K562 (cell line): ENCODE measurements at regions not wholly inside any gene's neighbourhood (a gene's known extent, or its start where the extent isn't known, plus 50 kb on each side); places are given as distances from the start of the nearest gene placed in this dataset.

ENCODE experiments used
- ATAC-seq: fragments of 200-7000 bp; cut with Tn5 transposase; 3 replicates; pipeline ENCODE4 v1.9.1; 2020; ENCODE audit warnings: moderate library complexity
- BruUV-seq: library from RNA; stranded (reverse); fragments of 400-500 nt; replicated peaks from 2 replicates; lab custom pipeline; 2021; lab: Mats Ljungman, UMichigan
- CTCF ChIA-PET: fragments of 300-600 bp; formaldehyde crosslinking; extraction: SDS; loops from one replicate; lab custom pipeline; 2021; ENCODE audit warnings: low intra/inter-chr PET ratio; lab: Yijun Ruan, JAX
- POLR2A ChIA-PET: fragments of 300-600, 350-650 bp; sonication (Branson Sonifier 250); formaldehyde crosslinking; extraction: SDS; loops from one replicate; lab custom pipeline; 2021; ENCODE audit warnings: antibody characterized with exemption, inconsistent platforms; lab: Yijun Ruan, JAX
- DNase-seq, 4 experiments: peaks; one replicate each; pipeline versions ENCODE4 v3.0.0 to v3.0.0-alpha.2; 2011 to 2018; ENCODE audit warnings: low spot score in 3 of 4, mixed read lengths in 3 of 4; ENCODE audit errors: extremely low read depth in 1 of 4
- FAIRE-seq: peaks from 2 replicates; lab custom pipeline; 2011; peaks lifted over from hg19 to GRCh38; lab: Jason Lieb, UNC
- H2AFZ ChIP-seq: 2 replicates; pipeline ENCODE4 v1.6.0; 2011; ENCODE audit warnings: low read depth, low read length, control low read depth, inconsistent platforms
- H3K27ac ChIP-seq: fragments of 200-600 bp; 3 replicates; pipeline ENCODE4 v1.8.0; 2011; ENCODE audit warnings: low read depth, mild to moderate bottlenecking, control low read depth, inconsistent platforms, low read length, moderate library complexity, mixed read lengths; ENCODE audit errors: extremely low read depth
- H3K27me3 ChIP-seq, 2 experiments: fragments of 300-600 bp in 1 of 2; 2 replicates in 1 of 2; 3 replicates in 1 of 2; pipeline versions ENCODE4 v1.6.0 to v1.8.0; 2011; ENCODE audit warnings: inconsistent platforms in 2 of 2, low read length in 2 of 2, mild to moderate bottlenecking in 1 of 2, mixed read lengths in 1 of 2, moderate library complexity in 1 of 2; ENCODE audit not compliant: control insufficient read depth in 2 of 2, insufficient read depth in 2 of 2
- H3K36me3 ChIP-seq: fragments of 300-600 bp; 3 replicates; pipeline ENCODE4 v1.8.0; 2011; ENCODE audit warnings: mild to moderate bottlenecking, low read length, inconsistent platforms; ENCODE audit not compliant: control insufficient read depth, insufficient read depth
- H3K4me1 ChIP-seq, 2 experiments: fragments of 200-600 bp in 1 of 2; replicated peaks in 1 of 2; 2 replicates in 1 of 2; 3 replicates in 1 of 2; pipeline versions ENCODE4 v1.5.1 to v1.8.0; 2011; ENCODE audit warnings: inconsistent platforms in 2 of 2, low read length in 2 of 2, mild to moderate bottlenecking in 1 of 2, mixed read lengths in 1 of 2, moderate library complexity in 1 of 2; ENCODE audit not compliant: control insufficient read depth in 2 of 2, insufficient read depth in 2 of 2
- H3K4me2 ChIP-seq: 2 replicates; pipeline ENCODE4 v1.6.1; 2011; ENCODE audit warnings: low read length, control low read depth, inconsistent platforms, mixed read lengths; ENCODE audit not compliant: insufficient read depth
- H3K4me3 ChIP-seq: fragments of 200-600 bp; sonication (generic), shearing (Covaris generic); 2 replicates; pipeline ENCODE4 v1.5.1; 2016; ENCODE audit warnings: control low read depth, inconsistent platforms
- H3K79me2 ChIP-seq: fragments of 200-600 bp; 3 replicates; pipeline ENCODE4 v1.8.0; 2011; ENCODE audit warnings: low read length, inconsistent platforms; ENCODE audit not compliant: control insufficient read depth, insufficient read depth
- H3K9ac ChIP-seq, 2 experiments: 2 replicates each; pipeline versions ENCODE4 v1.6.0 to v1.6.1; 2011; ENCODE audit warnings: low read depth in 2 of 2, low read length in 2 of 2, control low read depth in 1 of 2, inconsistent platforms in 1 of 2, mild to moderate bottlenecking in 1 of 2, mixed read lengths in 1 of 2; ENCODE audit not compliant: insufficient read depth in 1 of 2
- H3K9me1 ChIP-seq: one replicate; pipeline ENCODE4 v1.6.0; 2011; ENCODE audit warnings: inconsistent platforms, mild to moderate bottlenecking, low read length, moderate library complexity; ENCODE audit not compliant: control insufficient read depth, insufficient read depth
- H3K9me3 ChIP-seq: replicated peaks from 2 replicates; pipeline ENCODE4 v1.5.1; 2011; ENCODE audit warnings: low read depth, low read length, inconsistent platforms; ENCODE audit not compliant: control insufficient read depth, insufficient read depth
- H4K20me1 ChIP-seq: replicated peaks from 2 replicates; pipeline ENCODE4 v1.6.1; 2011; ENCODE audit warnings: low read length, inconsistent platforms, mixed read lengths; ENCODE audit not compliant: control insufficient read depth, insufficient read depth
- CREB1 ChIP-seq, 2 experiments: sonication (generic) in 1 of 2; formaldehyde crosslinking in 1 of 2; IDR thresholded peaks; 2 replicates each; pipeline versions ENCODE4 v1.6.1 to v1.8.0; 2012 to 2022; ENCODE audit warnings: inconsistent platforms in 1 of 2, mild to moderate bottlenecking in 1 of 2, missing genetic modification reagents in 1 of 2, moderate library complexity in 1 of 2
- ELF2 ChIP-seq: fragments of 250-450 bp; sonication (Bioruptor Pico); IDR thresholded peaks from 2 replicates; pipeline ENCODE4 v1.5.0; 2021; ENCODE audit warnings: mild to moderate bottlenecking
- ESRRA ChIP-seq: fragments of 450-650 bp; IDR thresholded peaks from 2 replicates; pipeline ENCODE4 v1.6.1; 2014; ENCODE audit warnings: low read depth, mild to moderate bottlenecking, moderate library complexity, borderline replicate concordance
- FOXJ3 ChIP-seq: sonication (generic); formaldehyde crosslinking; IDR thresholded peaks from 2 replicates; pipeline ENCODE4 v1.4.0; 2020; ENCODE audit warnings: mild to moderate bottlenecking, missing genetic modification reagents
- GATA2 ChIP-seq: sonication (generic); formaldehyde crosslinking; IDR thresholded peaks from 2 replicates; pipeline ENCODE4 v1.4.0; 2020; ENCODE audit warnings: mild to moderate bottlenecking, missing genetic modification reagents
- KHSRP ChIP-seq: fragments of 450-650 bp; IDR thresholded peaks from 2 replicates; pipeline ENCODE4 v1.6.1; 2017
- NFE2L1 ChIP-seq: fragments of 450-650 bp; IDR thresholded peaks from 2 replicates; pipeline ENCODE4 v1.6.1; 2016; ENCODE audit warnings: missing genetic modification characterization, low read depth, mild to moderate bottlenecking, missing compliant biosample characterization, moderate library complexity, borderline replicate concordance
- NFRKB ChIP-seq: fragments of 450-650 bp; IDR thresholded peaks from 2 replicates; pipeline ENCODE4 v1.6.1; 2016; ENCODE audit warnings: low read depth
- OTX1 ChIP-seq: fragments of 450-650 bp; formaldehyde crosslinking; IDR thresholded peaks from 2 replicates; pipeline ENCODE4 v1.4.0; 2022; ENCODE audit warnings: mild to moderate bottlenecking
- PTRF ChIP-seq: fragments of 450-650 bp; IDR thresholded peaks from 2 replicates; pipeline ENCODE4 v1.6.1; 2016; ENCODE audit warnings: mild to moderate bottlenecking, missing genetic modification characterization, missing compliant biosample characterization
- SMARCB1 ChIP-seq: IDR thresholded peaks from 2 replicates; pipeline ENCODE4 v1.6.1; 2011; ENCODE audit warnings: improper control_type of control experiment, low read depth; ENCODE audit not compliant: insufficient read length
- TAF7 ChIP-seq: fragments of 450-650 bp; IDR thresholded peaks from 2 replicates; pipeline ENCODE4 v1.6.1; 2016; ENCODE audit warnings: missing genetic modification characterization, missing compliant biosample characterization
- ZBTB17 ChIP-seq: fragments of 450-650 bp; formaldehyde crosslinking; IDR thresholded peaks from 2 replicates; pipeline ENCODE4 v1.4.0; 2020; ENCODE audit warnings: mild to moderate bottlenecking
- ZNF184 ChIP-seq: sonication (generic); formaldehyde crosslinking; IDR thresholded peaks from 2 replicates; pipeline ENCODE4 v1.5.0; 2020; ENCODE audit warnings: missing genetic modification reagents
- ZNF347 ChIP-seq: fragments of 450-650 bp; formaldehyde crosslinking; IDR thresholded peaks from 2 replicates; pipeline ENCODE4 v1.4.0; 2020; ENCODE audit warnings: low read depth, mild to moderate bottlenecking, moderate library complexity
- ZNF699 ChIP-seq: fragments of 250-450 bp; sonication (Bioruptor Pico); IDR thresholded peaks from 2 replicates; pipeline ENCODE4 v1.8.0; 2021; ENCODE audit warnings: mild to moderate bottlenecking, moderate library complexity; ENCODE audit not compliant: insufficient replicate concordance
- WGBS: fragments of 100-300 bp; shearing (Covaris generic); methylation state at CpG from one replicate; pipeline ENCODE4 v1.1.6; 2016; ENCODE audit warnings: low coverage, mixed read lengths; ENCODE audit not compliant: insufficient coverage; ENCODE audit errors: missing lambda C conversion rate; 5-methylcytosine and 5-hydroxymethylcytosine counted together
- in situ Hi-C: fragments of 300-500 bp; cut with MboI; formaldehyde crosslinking; loops from 4 replicates; pipeline ENCODE4 v1.15.0; 2018; ENCODE audit warnings: inconsistent platforms, mixed read lengths
- intact Hi-C: fragments of 100-400 bp; cut with micrococcal nuclease; formaldehyde crosslinking; loops from 2 replicates; pipeline ENCODE4 v1.14.2; 2022
- TF ChIP-seq, protein P1 (sequence below): IDR thresholded peaks from 3 replicates; pipeline ENCODE4 v1.6.1; 2011; ENCODE audit warnings: borderline replicate concordance, mild to moderate bottlenecking, moderate library complexity; ENCODE audit not compliant: insufficient read length; ENCODE audit errors: extremely low read depth
- TF ChIP-seq, protein P2 (sequence below): sonication (generic); formaldehyde crosslinking; IDR thresholded peaks from 2 replicates; pipeline ENCODE4 v1.8.0; 2023; ENCODE audit warnings: mild to moderate bottlenecking, missing genetic modification reagents
- TF ChIP-seq, protein P3 (sequence below): IDR thresholded peaks from 2 replicates; pipeline ENCODE4 v1.6.1; 2011; ENCODE audit not compliant: insufficient read length; ENCODE audit errors: extremely low read depth

DNA sequence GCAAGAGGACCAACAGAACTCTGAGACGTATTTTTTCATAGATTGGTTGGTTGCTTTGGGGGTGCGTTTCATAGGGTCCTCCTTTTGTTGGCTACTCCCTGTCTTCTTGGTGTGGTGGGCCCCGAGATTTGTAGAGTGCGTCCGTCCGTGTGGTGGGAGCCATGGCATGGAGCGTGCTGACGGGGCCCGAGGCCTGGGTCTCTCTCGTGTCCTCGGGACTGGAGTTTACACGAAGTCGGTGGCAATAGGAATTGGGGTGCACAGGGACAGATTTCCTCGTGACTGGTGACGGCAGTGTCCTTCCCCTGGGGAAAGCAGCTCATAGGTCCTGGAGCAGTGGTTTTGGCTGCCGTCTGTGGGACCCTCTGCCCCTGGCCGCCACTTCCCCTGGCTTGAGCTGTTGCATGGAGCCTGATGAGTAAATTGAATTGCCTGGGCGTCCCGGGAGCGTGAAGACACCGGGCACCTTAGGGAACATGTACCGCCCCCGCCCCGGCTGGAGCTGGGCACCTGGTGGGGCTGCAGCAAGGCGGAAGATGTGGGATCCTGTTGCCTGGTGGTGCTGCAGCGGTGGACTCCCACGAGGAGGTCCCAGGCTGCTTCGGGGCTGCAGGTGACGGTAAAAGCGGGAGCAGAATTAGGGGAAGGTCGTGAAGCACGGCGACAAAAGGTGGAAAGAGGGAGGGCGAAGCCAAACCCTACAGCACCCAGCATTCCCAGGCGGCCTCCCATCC, 153.7 kb upstream of the ALG10B start:
- WGBS = 0% methylated on average over 29 of the region's 35 CpGs
- no peak for DNase-seq
- POLR2A ChIA-PET = no interaction called here
- TF ChIP-seq NFE2L1 (tag) = no peak
- TF ChIP-seq PTRF (tag) = no peak
- TF ChIP-seq ZBTB17 (CRISPR knock-in tag) = no peak
- TF ChIP-seq TAF7 (tag) = no peak
- no peak for TF ChIP-seq NFRKB
- no peak for TF ChIP-seq OTX1 (CRISPR knock-in tag)
- no peak for TF ChIP-seq ESRRA
- no peak for TF ChIP-seq ZNF699 (CRISPR knock-in tag)
- no peak for TF ChIP-seq ZNF184 (CRISPR knock-in tag)
- no peak for TF ChIP-seq KHSRP
- TF ChIP-seq ELF2 (CRISPR knock-in tag) = no peak
- no peak for TF ChIP-seq SMARCB1
- TF ChIP-seq, protein P1, sequence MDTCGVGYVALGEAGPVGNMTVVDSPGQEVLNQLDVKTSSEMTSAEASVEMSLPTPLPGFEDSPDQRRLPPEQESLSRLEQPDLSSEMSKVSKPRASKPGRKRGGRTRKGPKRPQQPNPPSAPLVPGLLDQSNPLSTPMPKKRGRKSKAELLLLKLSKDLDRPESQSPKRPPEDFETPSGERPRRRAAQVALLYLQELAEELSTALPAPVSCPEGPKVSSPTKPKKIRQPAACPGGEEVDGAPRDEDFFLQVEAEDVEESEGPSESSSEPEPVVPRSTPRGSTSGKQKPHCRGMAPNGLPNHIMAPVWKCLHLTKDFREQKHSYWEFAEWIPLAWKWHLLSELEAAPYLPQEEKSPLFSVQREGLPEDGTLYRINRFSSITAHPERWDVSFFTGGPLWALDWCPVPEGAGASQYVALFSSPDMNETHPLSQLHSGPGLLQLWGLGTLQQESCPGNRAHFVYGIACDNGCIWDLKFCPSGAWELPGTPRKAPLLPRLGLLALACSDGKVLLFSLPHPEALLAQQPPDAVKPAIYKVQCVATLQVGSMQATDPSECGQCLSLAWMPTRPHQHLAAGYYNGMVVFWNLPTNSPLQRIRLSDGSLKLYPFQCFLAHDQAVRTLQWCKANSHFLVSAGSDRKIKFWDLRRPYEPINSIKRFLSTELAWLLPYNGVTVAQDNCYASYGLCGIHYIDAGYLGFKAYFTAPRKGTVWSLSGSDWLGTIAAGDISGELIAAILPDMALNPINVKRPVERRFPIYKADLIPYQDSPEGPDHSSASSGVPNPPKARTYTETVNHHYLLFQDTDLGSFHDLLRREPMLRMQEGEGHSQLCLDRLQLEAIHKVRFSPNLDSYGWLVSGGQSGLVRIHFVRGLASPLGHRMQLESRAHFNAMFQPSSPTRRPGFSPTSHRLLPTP = no peak
- no peak for TF ChIP-seq ZNF347 (CRISPR knock-in tag)
- TF ChIP-seq, protein P2, sequence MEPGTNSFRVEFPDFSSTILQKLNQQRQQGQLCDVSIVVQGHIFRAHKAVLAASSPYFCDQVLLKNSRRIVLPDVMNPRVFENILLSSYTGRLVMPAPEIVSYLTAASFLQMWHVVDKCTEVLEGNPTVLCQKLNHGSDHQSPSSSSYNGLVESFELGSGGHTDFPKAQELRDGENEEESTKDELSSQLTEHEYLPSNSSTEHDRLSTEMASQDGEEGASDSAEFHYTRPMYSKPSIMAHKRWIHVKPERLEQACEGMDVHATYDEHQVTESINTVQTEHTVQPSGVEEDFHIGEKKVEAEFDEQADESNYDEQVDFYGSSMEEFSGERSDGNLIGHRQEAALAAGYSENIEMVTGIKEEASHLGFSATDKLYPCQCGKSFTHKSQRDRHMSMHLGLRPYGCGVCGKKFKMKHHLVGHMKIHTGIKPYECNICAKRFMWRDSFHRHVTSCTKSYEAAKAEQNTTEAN (CRISPR knock-in tag) = no peak
- no peak for TF ChIP-seq CREB1 (IDR thresholded peaks at IDR 0.05)
- TF ChIP-seq CREB1 (CRISPR knock-in tag; IDR thresholded peaks at IDR 0.05) = no peak
- TF ChIP-seq, protein P3, sequence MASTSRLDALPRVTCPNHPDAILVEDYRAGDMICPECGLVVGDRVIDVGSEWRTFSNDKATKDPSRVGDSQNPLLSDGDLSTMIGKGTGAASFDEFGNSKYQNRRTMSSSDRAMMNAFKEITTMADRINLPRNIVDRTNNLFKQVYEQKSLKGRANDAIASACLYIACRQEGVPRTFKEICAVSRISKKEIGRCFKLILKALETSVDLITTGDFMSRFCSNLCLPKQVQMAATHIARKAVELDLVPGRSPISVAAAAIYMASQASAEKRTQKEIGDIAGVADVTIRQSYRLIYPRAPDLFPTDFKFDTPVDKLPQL = no peak
- no peak for TF ChIP-seq GATA2
- TF ChIP-seq FOXJ3 (CRISPR knock-in tag) = no peak

More for the DNA sequence above, 153.7 kb upstream of the ALG10B start:
- CTCF ChIA-PET = no interaction called here
- intact Hi-C loops (no loop called here), in situ Hi-C loops (no loop called here)
- Histone ChIP-seq H3K9me1 (no peaks in the 10 kb centered on the region), H3K9ac (no peak overlapping the region), H4K20me1 (no peaks in the 10 kb centered on the region), H3K4me2 (no peak overlapping the region), H3K9me3 (no peaks in the 10 kb centered on the region), H3K36me3 (no peaks in the 10 kb centered on the region), H3K27ac (no peak overlapping the region), H3K4me1 (peaks cover 0 to 15% of the 10 kb centered on the region in 2 experiments; a peak in 1 of 5 replicates), H3K79me2 (no peaks in the 10 kb centered on the region), H2AFZ (no peak overlapping the region), H3K4me3 (no peak overlapping the region), H3K27me3 (peaks cover 3 to 35% of the 10 kb centered on the region in 2 experiments; a peak in 3 of 5 replicates)
- no peak for FAIRE-seq
- no peak for ATAC-seq
- no TSS peak for BruUV-seq
